IPS-NIHi7 (cell line): ENCODE measurements at regions not wholly inside any gene's neighbourhood (a gene's known extent, or its start where the extent isn't known, plus 50 kb on each side); places are given as distances from the start of the nearest gene placed in this dataset.
"Not testable (repeated sequence)": the region's sequence is repeated elsewhere in the genome, so short reads cannot be mapped to it uniquely, and the experiment has no call there.

Source experiments
- DNase-seq: peaks from one replicate; pipeline ENCODE4 v3.0.0; 2012; ENCODE audit warnings: mixed read lengths; ENCODE audit errors: extremely low spot score

GRCh38 chr17:22265807-22266206, 573.5 kb downstream of the KCNJ18 start:
- no peak for DNase-seq

- DNase-seq, result no peak
Observed at GRCh38 chr17:22266231-22266630, 573.9 kb downstream of the KCNJ18 start.

- no peak for DNase-seq
Observed at GRCh38 chr17:22267019-22267418, 574.7 kb downstream of the KCNJ18 start.

GRCh38 chr17:22268214-22268911, 576.0 kb downstream of the KCNJ18 start:
- no peak for DNase-seq

GRCh38 chr17:22268912-22269220, 576.5 kb downstream of the KCNJ18 start:
- no peak for DNase-seq

- DNase-seq, result no peak
Observed at GRCh38 chr17:22270381-22270780, 578.1 kb downstream of the KCNJ18 start.

GRCh38 chr17:22270809-22271208, 578.5 kb downstream of the KCNJ18 start:
- not testable (repeated sequence) for DNase-seq

- DNase-seq, result no peak
Observed at GRCh38 chr17:22272363-22273146, 580.2 kb downstream of the KCNJ18 start.

GRCh38 chr17:22273308-22273707, 581.0 kb downstream of the KCNJ18 start:
- no peak for DNase-seq

- no peak for DNase-seq
Observed at GRCh38 chr17:22277595-22277994, 585.3 kb downstream of the KCNJ18 start.

- no peak for DNase-seq
Observed at GRCh38 chr17:22278302-22279275, 586.3 kb downstream of the KCNJ18 start.

- no peak for DNase-seq
Observed at GRCh38 chr17:22286337-22287041, 594.2 kb downstream of the KCNJ18 start.

- DNase-seq, result not testable (repeated sequence)
Observed at GRCh38 chr17:22298484-22298951, 606.2 kb downstream of the KCNJ18 start.

- no peak for DNase-seq
Observed at GRCh38 chr17:22300177-22300576, 607.9 kb downstream of the KCNJ18 start.

GRCh38 chr17:22300731-22301352, 608.5 kb downstream of the KCNJ18 start:
- no peak for DNase-seq

GRCh38 chr17:22301353-22301745, 609.0 kb downstream of the KCNJ18 start:
- no peak for DNase-seq

- no peak for DNase-seq
Observed at GRCh38 chr17:22303096-22303495, 610.8 kb downstream of the KCNJ18 start.

- DNase-seq, result no peak
Observed at GRCh38 chr17:22303865-22304264, 611.5 kb downstream of the KCNJ18 start.

GRCh38 chr17:22304667-22305303, 612.5 kb downstream of the KCNJ18 start:
- no peak for DNase-seq

GRCh38 chr17:22305356-22306071, 613.2 kb downstream of the KCNJ18 start:
- DNase-seq, result no peak
